Endothelial cell of umbilical vein (primary cell): ENCODE measurements at regions not wholly inside any gene's neighbourhood (a gene's known extent, or its start where the extent isn't known, plus 50 kb on each side); places are given as distances from the start of the nearest gene placed in this dataset.

Experiments used
- BruUV-seq: library from RNA; stranded (reverse); fragments of 400-500 nt; replicated peaks from 2 replicates; lab custom pipeline; 2021; lab: Mats Ljungman, UMichigan
- CTCF ChIA-PET: fragments of 300-600, 350-600 bp; sonication (Branson Sonifier 250); formaldehyde crosslinking; loops from one replicate; lab custom pipeline; 2021; ENCODE audit warnings: antibody characterized with exemption, inconsistent platforms; lab: Charles Lee
- POLR2A ChIA-PET: fragments of 300-600, 350-600 bp; sonication (Branson Sonifier 250); formaldehyde crosslinking; loops from one replicate; lab custom pipeline; 2021; ENCODE audit warnings: antibody characterized with exemption, inconsistent platforms; lab: Charles Lee
- DNase-seq: peaks from one replicate; pipeline ENCODE4 v3.0.0-alpha.2; 2011; ENCODE audit warnings: low read depth, low spot score
- FAIRE-seq: peaks from 2 replicates; lab custom pipeline; 2011; peaks lifted over from hg19 to GRCh38; lab: Jason Lieb, UNC
- H2AFZ ChIP-seq: 2 replicates; pipeline ENCODE4 v1.6.0; 2012; ENCODE audit warnings: low read depth, low read length, control low read depth, inconsistent platforms
- H3K27ac ChIP-seq: 2 replicates; pipeline ENCODE4 v1.5.1; 2011; ENCODE audit warnings: low read depth, mild to moderate bottlenecking, control low read depth, low read length, moderate library complexity; ENCODE audit not compliant: insufficient read depth
- H3K27me3 ChIP-seq, 2 experiments: 2 replicates each; pipeline versions ENCODE4 v1.6.0 to v1.6.1; 2011; ENCODE audit warnings: low read length in 2 of 2, mixed read lengths in 1 of 2; ENCODE audit not compliant: control insufficient read depth in 2 of 2, insufficient read depth in 2 of 2
- H3K36me3 ChIP-seq, 2 experiments: 2 replicates in 1 of 2; 3 replicates in 1 of 2; pipeline ENCODE4 v1.5.1; 2011; ENCODE audit warnings: low read length in 2 of 2, mild to moderate bottlenecking in 1 of 2, moderate library complexity in 1 of 2; ENCODE audit not compliant: control insufficient read depth in 2 of 2, insufficient read depth in 2 of 2; ENCODE audit errors: extremely low read depth in 1 of 2
- H3K4me1 ChIP-seq: 3 replicates; pipeline ENCODE4 v1.5.1; 2011; ENCODE audit warnings: mild to moderate bottlenecking, low read length; ENCODE audit not compliant: control insufficient read depth, insufficient read depth; ENCODE audit errors: extremely low read depth
- H3K4me2 ChIP-seq: 2 replicates; pipeline ENCODE4 v1.6.1; 2011; ENCODE audit warnings: low read length, control low read depth, mixed read lengths; ENCODE audit not compliant: insufficient read depth
- H3K4me3 ChIP-seq, 3 experiments: fragments of 200-600 bp in 1 of 3; sonication (generic), shearing (Covaris generic) in 1 of 3; replicated peaks in 1 of 3; 2 replicates each; pipeline ENCODE4 v1.5.1; 2011 to 2016; ENCODE audit warnings: control low read depth in 3 of 3, low read length in 3 of 3, mild to moderate bottlenecking in 2 of 3, inconsistent platforms in 1 of 3, low read depth in 1 of 3, moderate library complexity in 1 of 3; ENCODE audit not compliant: insufficient read depth in 1 of 3
- H3K79me2 ChIP-seq: 2 replicates; pipeline ENCODE4 v1.6.0; 2012; ENCODE audit warnings: low read length, inconsistent platforms; ENCODE audit not compliant: control insufficient read depth, insufficient read depth
- H3K9ac ChIP-seq: replicated peaks from 2 replicates; pipeline ENCODE3; 2011; ENCODE audit warnings: low read length, control low read depth; ENCODE audit not compliant: insufficient read depth; ENCODE audit errors: extremely low read depth
- H3K9me1 ChIP-seq: replicated peaks from 3 replicates; pipeline ENCODE4 v1.6.0; 2011; ENCODE audit warnings: mild to moderate bottlenecking, low read length; ENCODE audit not compliant: control insufficient read depth, insufficient read depth; ENCODE audit errors: extremely low read depth
- H3K9me3 ChIP-seq: replicated peaks from 2 replicates; pipeline ENCODE4 v1.5.1; 2012; ENCODE audit warnings: low read length, inconsistent platforms; ENCODE audit not compliant: control insufficient read depth, insufficient read depth
- H4K20me1 ChIP-seq: replicated peaks from 2 replicates; pipeline ENCODE3; 2011; ENCODE audit warnings: mild to moderate bottlenecking, low read length; ENCODE audit not compliant: control insufficient read depth, insufficient read depth; ENCODE audit errors: extremely low read depth
- CTCF ChIP-seq, 2 donors: IDR thresholded peaks; 1 replicate in 1 of 2; 2 replicates in 1 of 2; pipeline ENCODE4 v1.5.1; 2011; ENCODE audit warnings: low read length in 2 of 2, mild to moderate bottlenecking in 2 of 2, moderate library complexity in 2 of 2, control low read depth in 1 of 2, inconsistent platforms in 1 of 2, low read depth in 1 of 2; ENCODE audit not compliant: insufficient read depth in 1 of 2; ENCODE audit errors: extremely low read depth in 1 of 2
- EZH2 ChIP-seq: IDR thresholded peaks from 2 replicates; pipeline ENCODE4 v1.6.1; 2012; ENCODE audit warnings: borderline replicate concordance, low read depth, mild to moderate bottlenecking, moderate library complexity, low read length, inconsistent platforms; ENCODE audit not compliant: severe bottlenecking
- FOS ChIP-seq: IDR thresholded peaks from 2 replicates; pipeline ENCODE4 v1.6.1; 2011; ENCODE audit warnings: mild to moderate bottlenecking, low read length, moderate library complexity, borderline replicate concordance; ENCODE audit not compliant: insufficient read depth
- GATA2 ChIP-seq: IDR thresholded peaks from 2 replicates; pipeline ENCODE4 v1.7.0; 2011; ENCODE audit warnings: low read depth, mild to moderate bottlenecking, moderate library complexity, mixed read lengths, low read length; ENCODE audit not compliant: insufficient read length, insufficient read depth
- JUN ChIP-seq: IDR thresholded peaks from 2 replicates; pipeline ENCODE4 v1.6.1; 2011; ENCODE audit warnings: borderline replicate concordance, low read depth; ENCODE audit not compliant: insufficient read length, insufficient read depth
- MYC ChIP-seq: IDR thresholded peaks from one replicate; pipeline ENCODE4 v1.6.1; 2011; ENCODE audit warnings: mild to moderate bottlenecking, low read depth, low read length
- POLR2A ChIP-seq: IDR thresholded peaks from 2 replicates; pipeline ENCODE4 v1.6.1; 2012; ENCODE audit warnings: low read depth, mild to moderate bottlenecking, control low read depth, low read length
- POLR2AphosphoS5 ChIP-seq: IDR thresholded peaks from 2 replicates; pipeline ENCODE4 v1.6.1; 2012; ENCODE audit warnings: low read depth, mild to moderate bottlenecking, control low read depth, low read length, moderate library complexity; ENCODE audit not compliant: insufficient read depth
- dilution Hi-C: fragments of 300-500 bp; cut with MboI; formaldehyde crosslinking; loops from one replicate; pipeline ENCODE4 v1.15.0; 2019; ENCODE audit warnings: low sequenced_read_pairs; ENCODE audit not compliant: extremely low pct_ligation_motif_present
- intact Hi-C: fragments of 100-400 bp; cut with micrococcal nuclease; formaldehyde crosslinking; loops from one replicate; pipeline ENCODE4 v1.10.0; 2022
- TF ChIP-seq, protein P1 (sequence below): IDR thresholded peaks from 2 replicates; pipeline ENCODE4 v1.6.1; 2011; ENCODE audit not compliant: insufficient read depth, insufficient read length

DNA sequence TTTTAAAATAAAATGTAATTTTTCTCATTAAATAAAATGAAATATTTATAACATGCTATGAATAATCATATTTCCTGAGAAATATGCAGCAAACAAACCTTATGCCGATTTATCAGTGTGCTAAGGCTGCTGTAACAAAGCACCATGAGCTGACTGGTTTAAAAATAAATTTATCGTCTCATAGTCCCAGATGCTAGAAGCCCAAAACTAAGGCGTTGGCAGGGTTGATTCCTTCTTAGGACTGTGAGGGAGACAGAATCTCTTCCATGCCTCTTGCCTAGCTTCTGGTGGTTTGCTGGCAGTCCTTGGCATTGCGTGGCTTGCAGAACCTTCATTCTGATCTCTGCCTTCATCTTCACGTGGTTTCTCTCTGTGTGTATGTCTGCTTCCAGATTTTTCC lies 740.3 kb downstream of the OTOL1 start:
- BruUV-seq = no TSS peak

DNA sequence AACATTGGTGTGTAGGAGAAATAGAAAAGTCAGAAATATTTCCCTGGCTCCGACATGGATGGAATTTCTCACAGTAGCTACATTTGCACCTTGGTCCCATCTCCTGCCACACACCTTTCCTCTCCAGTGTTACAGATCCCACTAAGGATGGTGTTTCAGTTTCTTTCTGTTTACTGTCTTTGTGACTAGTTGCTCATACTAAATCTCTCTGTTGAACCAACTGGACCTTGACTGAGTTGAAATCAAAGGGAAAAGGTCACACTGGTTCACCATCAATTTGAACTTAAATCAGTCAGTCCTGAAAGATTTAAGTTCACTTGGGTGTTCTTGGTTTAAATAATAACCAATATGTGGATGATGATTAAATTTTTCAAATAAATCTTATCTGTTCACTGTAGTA lies 754.2 kb downstream of the OTOL1 start:
- Histone ChIP-seq H3K9me3 (no peaks in the 10 kb centered on the region), H3K4me1 (no peaks in the 10 kb centered on the region), H4K20me1 (no peaks in the 10 kb centered on the region), H3K9me1 (no peaks in the 10 kb centered on the region), H3K4me3 (no peak overlapping the region), H3K27ac (no peak overlapping the region), H3K4me2 (no peak overlapping the region), H3K27me3 (no peaks in the 10 kb centered on the region), H2AFZ (no peak overlapping the region), H3K36me3 (no peaks in the 10 kb centered on the region), H3K79me2 (no peaks in the 10 kb centered on the region), H3K9ac (no peak overlapping the region)
- CTCF ChIA-PET = no interaction called here
- dilution Hi-C loops = no loop called here
- POLR2A ChIA-PET = no interaction called here
- FAIRE-seq = no peak
- no peak for DNase-seq
- TF ChIP-seq, protein P1, sequence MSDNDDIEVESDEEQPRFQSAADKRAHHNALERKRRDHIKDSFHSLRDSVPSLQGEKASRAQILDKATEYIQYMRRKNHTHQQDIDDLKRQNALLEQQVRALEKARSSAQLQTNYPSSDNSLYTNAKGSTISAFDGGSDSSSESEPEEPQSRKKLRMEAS = no peak
- TF ChIP-seq GATA2 (no peak), JUN (no peak), CTCF (IDR thresholded peaks at IDR 0.05; ENCODE audit: extremely low read depth in 1 of 2, insufficient read depth in 1 of 2, low read depth in 1 of 2, low read length in 2 of 2) (no peak), EZH2 (no peak), POLR2A (no peak), POLR2AphosphoS5 (no peak), MYC (no peak), FOS (no peak)
- BruUV-seq = no TSS peak
- intact Hi-C loops = no loop called here

More for the DNA sequence above, 740.3 kb downstream of the OTOL1 start:
- ChIA-PET POLR2A (no interaction called here), CTCF (no interaction called here)
- no peaks in the 10 kb centered on the region for H3K4me1 ChIP-seq
- H4K20me1 ChIP-seq = no peaks in the 10 kb centered on the region
- FAIRE-seq (no peak), DNase-seq (no peak)
- H3K79me2 ChIP-seq = no peaks in the 10 kb centered on the region
- no peaks in the 10 kb centered on the region for H3K27me3 ChIP-seq
- intact Hi-C loops = no loop called here
- H3K9ac ChIP-seq = no peak overlapping the region
- H3K27ac ChIP-seq = no peak overlapping the region
- peaks cover 2% of the 10 kb centered on the region for H3K9me3 ChIP-seq
- H3K9me1 ChIP-seq = no peaks in the 10 kb centered on the region
- no peaks in the 10 kb centered on the region for H3K36me3 ChIP-seq
- no peak overlapping the region for H3K4me3 ChIP-seq
- dilution Hi-C loops = no loop called here
- H3K4me2 ChIP-seq = no peak overlapping the region
- H2AFZ ChIP-seq = no peak overlapping the region
- TF ChIP-seq JUN (no peak), EZH2 (no peak), POLR2AphosphoS5 (no peak), MYC (no peak)
